ENCODE measurements at regions not wholly inside any gene's neighbourhood (a gene's known extent, or its start where the extent isn't known, plus 50 kb on each side); places are given as distances from the start of the nearest gene placed in this dataset.
"Not testable (repeated sequence)": the region's sequence is repeated elsewhere in the genome, so short reads cannot be mapped to it uniquely, and the experiment has no call there.

DNA sequence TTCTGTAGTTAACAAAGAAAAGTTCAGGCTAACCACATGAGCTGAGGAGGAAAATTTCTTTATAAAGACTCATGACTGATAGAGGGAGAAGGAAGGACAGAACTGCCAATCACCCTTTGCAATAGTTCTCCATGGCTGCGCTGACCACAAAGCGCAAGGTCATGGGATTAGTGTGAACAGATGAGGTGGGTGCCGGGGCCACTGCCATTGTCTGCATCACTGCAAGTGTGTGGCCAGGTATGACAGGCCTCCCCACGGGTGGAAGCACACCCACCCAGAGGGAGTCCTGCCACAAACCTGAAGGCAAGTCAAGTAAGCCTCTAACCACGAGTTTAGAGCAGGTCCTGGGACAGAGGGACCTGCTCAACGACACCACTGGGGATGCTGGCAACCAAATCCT lies 128.1 kb downstream of the TUBA3C start:
- no peaks in the 10 kb centered on the region for H3K36me3 ChIP-seq (ENCODE audit: control insufficient read depth, insufficient read depth, low read length)
- no peak overlapping the region for H3K27ac ChIP-seq (ENCODE audit: low read depth, low read length, severe bottlenecking)
- H3K4me3 ChIP-seq (ENCODE audit: extremely low read depth, insufficient read depth, low read length, poor library complexity, severe bottlenecking), result no peak overlapping the region
- no peaks in the 10 kb centered on the region for H3K4me1 ChIP-seq (ENCODE audit: control insufficient read depth, insufficient read depth, low read length, poor library complexity, severe bottlenecking)
- WGBS, 2 experiments (ENCODE audit: insufficient coverage in 2 of 2), result 39 to 54% methylated on average over 3 to 6 of the region's 6 CpGs
- H3K9me3 ChIP-seq (ENCODE audit: control insufficient read depth, low read length), result peaks cover 75% of the 10 kb centered on the region

GRCh38 chr13:19052931-19053330 lies 128.7 kb downstream of the TUBA3C start:
- no peak overlapping the region for H3K4me3 ChIP-seq (ENCODE audit: extremely low read depth, insufficient read depth, low read length, poor library complexity, severe bottlenecking)
- H3K4me1 ChIP-seq (ENCODE audit: control insufficient read depth, insufficient read depth, low read length, poor library complexity, severe bottlenecking), result no peaks in the 10 kb centered on the region
- no peak overlapping the region for H3K27ac ChIP-seq (ENCODE audit: low read depth, low read length, severe bottlenecking)
- H3K9me3 ChIP-seq (ENCODE audit: control insufficient read depth, low read length), result peaks cover 74% of the 10 kb centered on the region
- WGBS, 2 experiments (ENCODE audit: insufficient coverage in 2 of 2), result 78 to 79% methylated on average over 10 to 11 of the region's 11 CpGs
- H3K36me3 ChIP-seq (ENCODE audit: control insufficient read depth, insufficient read depth, low read length), result no peaks in the 10 kb centered on the region

DNA sequence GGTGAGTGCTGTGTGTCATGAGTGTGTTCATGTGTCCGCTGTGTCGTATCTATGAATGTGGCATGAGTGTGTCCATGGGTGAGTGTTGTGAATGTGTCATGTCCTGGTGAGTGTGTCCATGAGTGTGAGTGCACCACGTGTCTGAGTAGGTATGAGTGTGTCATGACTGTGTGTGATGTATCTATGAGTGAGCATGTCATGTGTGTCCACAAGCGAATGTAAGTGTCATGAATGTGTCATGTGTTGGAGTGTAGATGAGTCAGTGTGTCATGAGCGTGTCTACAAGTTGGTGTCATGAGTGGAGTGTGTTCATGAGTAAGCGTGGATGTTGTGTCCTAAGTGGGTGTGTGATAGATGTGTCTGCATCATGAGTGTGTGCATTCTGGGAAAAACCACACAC lies 129.4 kb downstream of the TUBA3C start:
- Histone ChIP-seq H3K27ac (ENCODE audit: low read depth, low read length, severe bottlenecking) (no peak overlapping the region), H3K4me1 (ENCODE audit: control insufficient read depth, insufficient read depth, low read length, poor library complexity, severe bottlenecking) (no peaks in the 10 kb centered on the region), H3K36me3 (ENCODE audit: control insufficient read depth, insufficient read depth, low read length) (no peaks in the 10 kb centered on the region), H3K4me3 (ENCODE audit: extremely low read depth, insufficient read depth, low read length, poor library complexity, severe bottlenecking) (no peak overlapping the region), H3K9me3 (ENCODE audit: control insufficient read depth, low read length) (peaks cover 74% of the 10 kb centered on the region)
- 71 to 77% methylated on average over 4 to 5 of the region's 6 CpGs for WGBS, 2 experiments (ENCODE audit: insufficient coverage in 2 of 2)

DNA sequence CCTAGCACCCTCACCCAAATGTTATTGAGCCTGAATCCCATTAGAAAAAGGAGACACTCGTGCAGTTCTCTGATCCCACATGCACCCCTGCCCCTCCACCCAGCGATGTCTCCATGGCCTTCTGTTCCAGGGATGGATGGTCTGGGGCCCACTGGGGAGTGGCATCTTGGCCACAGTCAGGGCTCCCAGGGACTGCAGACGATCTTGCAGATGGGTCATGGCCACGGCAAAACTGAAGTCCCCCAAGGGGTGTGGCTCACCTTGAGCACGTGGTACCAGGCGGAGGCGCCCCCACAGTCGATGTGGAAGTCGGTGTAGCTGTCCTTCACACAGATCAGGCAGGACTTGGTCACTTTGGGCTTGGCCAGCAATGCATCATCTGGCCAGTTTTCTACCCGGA lies 130.7 kb downstream of the TUBA3C start:
- Histone ChIP-seq H3K9me3 (ENCODE audit: control insufficient read depth, low read length) (peaks cover 71% of the 10 kb centered on the region), H3K27ac (ENCODE audit: low read depth, low read length, severe bottlenecking) (no peak overlapping the region), H3K4me3 (ENCODE audit: extremely low read depth, insufficient read depth, low read length, poor library complexity, severe bottlenecking) (no peak overlapping the region), H3K4me1 (ENCODE audit: control insufficient read depth, insufficient read depth, low read length, poor library complexity, severe bottlenecking) (no peaks in the 10 kb centered on the region), H3K36me3 (ENCODE audit: control insufficient read depth, insufficient read depth, low read length) (no peaks in the 10 kb centered on the region)
- 54 to 66% methylated on average over 9 to 10 of the region's 10 CpGs for WGBS, 2 experiments (ENCODE audit: insufficient coverage in 2 of 2)

- peaks cover 75% of the 10 kb centered on the region for H3K9me3 ChIP-seq (ENCODE audit: control insufficient read depth, low read length)
- not testable (repeated sequence) for H3K27ac ChIP-seq (ENCODE audit: low read depth, low read length, severe bottlenecking); H3K4me1 ChIP-seq (ENCODE audit: control insufficient read depth, insufficient read depth, low read length, poor library complexity, severe bottlenecking); H3K4me3 ChIP-seq (ENCODE audit: extremely low read depth, insufficient read depth, low read length, poor library complexity, severe bottlenecking); H3K36me3 ChIP-seq (ENCODE audit: control insufficient read depth, insufficient read depth, low read length)
- 76 to 78% methylated on average over 12 of the region's 13 CpGs for whole genome bisulfite sequencing, 2 experiments (ENCODE audit: insufficient coverage in 2 of 2)
These were observed 132.0 kb downstream of the TUBA3C start for GRCh38 chr13:19049624-19050023.

GRCh38 chr13:19048381-19048780 lies 133.2 kb downstream of the TUBA3C start:
- no peaks in the 10 kb centered on the region for H3K36me3 ChIP-seq (ENCODE audit: control insufficient read depth, insufficient read depth, low read length)
- H3K4me3 ChIP-seq (ENCODE audit: extremely low read depth, insufficient read depth, low read length, poor library complexity, severe bottlenecking), result no peak overlapping the region
- H3K9me3 ChIP-seq (ENCODE audit: control insufficient read depth, low read length), result peaks cover 67% of the 10 kb centered on the region
- no peak overlapping the region for H3K27ac ChIP-seq (ENCODE audit: low read depth, low read length, severe bottlenecking)
- WGBS, 2 experiments (ENCODE audit: insufficient coverage in 2 of 2), result 65 to 84% methylated on average over 7 to 10 of the region's 15 CpGs
- no peaks in the 10 kb centered on the region for H3K4me1 ChIP-seq (ENCODE audit: control insufficient read depth, insufficient read depth, low read length, poor library complexity, severe bottlenecking)

DNA sequence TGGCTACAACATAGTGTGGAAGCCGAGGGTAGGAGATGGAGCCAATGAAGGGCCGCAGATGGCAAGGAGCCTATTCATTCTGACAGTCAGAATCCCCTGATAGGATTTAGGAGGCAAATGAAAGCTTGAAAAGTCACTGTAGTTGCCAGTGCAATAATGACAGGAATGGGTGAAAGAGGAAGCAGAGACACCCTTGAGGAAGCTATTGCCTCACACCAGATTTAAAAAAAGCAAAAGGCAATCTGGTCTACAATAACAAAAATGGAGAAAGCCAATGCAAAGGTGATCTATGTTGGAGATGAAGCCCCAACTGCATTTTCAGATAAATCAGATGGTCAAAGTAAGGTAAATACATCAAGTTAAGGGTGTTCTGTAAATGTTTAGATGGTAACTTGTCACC lies 158.5 kb downstream of the TUBA3C start:
- peaks cover 52% of the 10 kb centered on the region for H3K9me3 ChIP-seq (ENCODE audit: control insufficient read depth, low read length)
- no peaks in the 10 kb centered on the region for H3K36me3 ChIP-seq (ENCODE audit: control insufficient read depth, insufficient read depth, low read length)
- 23 to 29% methylated on average over 2 of the region's 2 CpGs for WGBS, 2 experiments (ENCODE audit: insufficient coverage in 2 of 2)
- H3K4me1 ChIP-seq (ENCODE audit: control insufficient read depth, insufficient read depth, low read length, poor library complexity, severe bottlenecking), result no peaks in the 10 kb centered on the region
- H3K27ac ChIP-seq (ENCODE audit: low read depth, low read length, severe bottlenecking), result no peak overlapping the region
- no peak overlapping the region for H3K4me3 ChIP-seq (ENCODE audit: extremely low read depth, insufficient read depth, low read length, poor library complexity, severe bottlenecking)

GRCh38 chr13:19020988-19021387 lies 160.6 kb downstream of the TUBA3C start:
- Histone ChIP-seq H3K4me3 (ENCODE audit: extremely low read depth, insufficient read depth, low read length, poor library complexity, severe bottlenecking) (no peak overlapping the region), H3K36me3 (ENCODE audit: control insufficient read depth, insufficient read depth, low read length) (no peaks in the 10 kb centered on the region), H3K9me3 (ENCODE audit: control insufficient read depth, low read length) (peaks cover 47% of the 10 kb centered on the region), H3K4me1 (ENCODE audit: control insufficient read depth, insufficient read depth, low read length, poor library complexity, severe bottlenecking) (no peaks in the 10 kb centered on the region), H3K27ac (ENCODE audit: low read depth, low read length, severe bottlenecking) (no peak overlapping the region)
- 38 to 100% methylated on average over 1 to 3 of the region's 4 CpGs for WGBS, 2 experiments (ENCODE audit: insufficient coverage in 2 of 2)

GRCh38 chr13:18998389-18998788 lies 183.2 kb downstream of the TUBA3C start:
- Histone ChIP-seq H3K27ac (ENCODE audit: low read depth, low read length, severe bottlenecking) (no peak overlapping the region), H3K4me1 (ENCODE audit: control insufficient read depth, insufficient read depth, low read length, poor library complexity, severe bottlenecking) (no peaks in the 10 kb centered on the region), H3K36me3 (ENCODE audit: control insufficient read depth, insufficient read depth, low read length) (no peaks in the 10 kb centered on the region), H3K9me3 (ENCODE audit: control insufficient read depth, low read length) (peaks cover 80% of the 10 kb centered on the region), H3K4me3 (ENCODE audit: extremely low read depth, insufficient read depth, low read length, poor library complexity, severe bottlenecking) (no peak overlapping the region)
- WGBS, 2 experiments (ENCODE audit: insufficient coverage in 2 of 2), result 53 to 58% methylated on average over 6 of the region's 6 CpGs

DNA sequence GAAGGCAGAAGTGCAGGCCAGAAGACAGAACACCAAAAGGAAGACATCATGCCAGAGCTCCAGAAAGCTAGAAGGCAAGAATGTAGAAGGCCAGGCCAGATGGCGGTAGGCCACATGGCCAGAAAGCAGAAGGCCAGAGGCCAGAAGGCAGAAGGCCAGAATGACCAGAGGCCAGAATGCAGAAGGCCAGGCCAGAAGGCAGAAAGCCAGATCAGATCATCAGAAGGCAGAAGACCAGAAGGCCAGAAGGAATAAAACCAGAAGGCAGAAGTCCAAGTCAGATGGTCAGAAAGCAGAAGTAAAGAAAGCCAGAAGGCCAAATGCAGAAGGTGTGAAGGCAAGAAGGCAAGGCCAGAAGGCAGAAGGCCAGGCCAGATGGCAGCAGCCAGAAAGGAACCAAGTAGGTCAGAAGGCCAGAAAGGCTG lies 185.0 kb downstream of the TUBA3C start:
- H3K36me3 ChIP-seq (ENCODE audit: control insufficient read depth, insufficient read depth, low read length), result no peaks in the 10 kb centered on the region
- H3K4me3 ChIP-seq (ENCODE audit: extremely low read depth, insufficient read depth, low read length, poor library complexity, severe bottlenecking), result no peak overlapping the region
- H3K4me1 ChIP-seq (ENCODE audit: control insufficient read depth, insufficient read depth, low read length, poor library complexity, severe bottlenecking), result no peaks in the 10 kb centered on the region
- H3K9me3 ChIP-seq (ENCODE audit: control insufficient read depth, low read length), result peaks cover 80% of the 10 kb centered on the region
- 74 to 100% methylated on average over 1 of the region's 1 CpG for WGBS, 2 experiments (ENCODE audit: insufficient coverage in 2 of 2)
- no peak overlapping the region for H3K27ac ChIP-seq (ENCODE audit: low read depth, low read length, severe bottlenecking)

DNA sequence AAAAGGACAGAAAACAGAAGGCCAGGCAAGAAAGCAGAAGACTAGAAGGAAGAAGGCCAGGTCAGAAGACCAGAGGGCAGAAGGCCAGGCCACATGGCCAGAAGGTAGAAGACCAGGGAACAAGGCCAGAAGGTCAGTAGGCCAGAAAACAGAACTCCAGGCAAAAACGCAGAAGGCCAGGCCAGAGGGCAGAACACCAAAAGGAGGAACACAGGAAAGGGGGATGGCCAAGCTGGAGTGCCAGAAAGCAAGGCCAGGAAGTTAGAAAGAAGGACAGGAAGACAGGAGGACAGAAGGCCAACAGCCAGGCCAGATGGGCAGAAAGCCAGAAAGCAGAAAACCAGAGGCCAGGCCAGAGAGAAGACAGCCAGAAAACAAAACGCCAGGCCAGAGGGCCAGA lies 185.4 kb downstream of the TUBA3C start:
- no peaks in the 10 kb centered on the region for H3K4me1 ChIP-seq (ENCODE audit: control insufficient read depth, insufficient read depth, low read length, poor library complexity, severe bottlenecking)
- no peak overlapping the region for H3K27ac ChIP-seq (ENCODE audit: low read depth, low read length, severe bottlenecking)
- peaks cover 83% of the 10 kb centered on the region for H3K9me3 ChIP-seq (ENCODE audit: control insufficient read depth, low read length)
- no peak overlapping the region for H3K4me3 ChIP-seq (ENCODE audit: extremely low read depth, insufficient read depth, low read length, poor library complexity, severe bottlenecking)
- WGBS, 2 experiments (ENCODE audit: insufficient coverage in 2 of 2), result 8 to 25% methylated on average over 2 of the region's 2 CpGs
- H3K36me3 ChIP-seq (ENCODE audit: control insufficient read depth, insufficient read depth, low read length), result no peaks in the 10 kb centered on the region
